Gastroesophageal sphincter (tissue), 2 donors: ENCODE measurements at regions not wholly inside any gene's neighbourhood (a gene's known extent, or its start where the extent isn't known, plus 50 kb on each side); places are given as distances from the start of the nearest gene placed in this dataset.

Experiments
- EP300 ChIP-seq: sonication (generic); formaldehyde crosslinking; IDR thresholded peaks from one replicate; pipeline ENCODE4 v1.6.1; 2017; ENCODE audit warnings: antibody characterized with exemption, mild to moderate bottlenecking
- POLR2A ChIP-seq, 2 donors: fragments of 450-650 bp; IDR thresholded peaks; one replicate each; pipeline ENCODE4 v1.6.1; 2017; ENCODE audit warnings: antibody characterized with exemption in 2 of 2, mild to moderate bottlenecking in 2 of 2, moderate library complexity in 1 of 2
- POLR2AphosphoS5 ChIP-seq: sonication (generic); formaldehyde crosslinking; IDR thresholded peaks from one replicate; pipeline ENCODE4 v1.6.1; 2017; ENCODE audit warnings: antibody characterized with exemption

DNA sequence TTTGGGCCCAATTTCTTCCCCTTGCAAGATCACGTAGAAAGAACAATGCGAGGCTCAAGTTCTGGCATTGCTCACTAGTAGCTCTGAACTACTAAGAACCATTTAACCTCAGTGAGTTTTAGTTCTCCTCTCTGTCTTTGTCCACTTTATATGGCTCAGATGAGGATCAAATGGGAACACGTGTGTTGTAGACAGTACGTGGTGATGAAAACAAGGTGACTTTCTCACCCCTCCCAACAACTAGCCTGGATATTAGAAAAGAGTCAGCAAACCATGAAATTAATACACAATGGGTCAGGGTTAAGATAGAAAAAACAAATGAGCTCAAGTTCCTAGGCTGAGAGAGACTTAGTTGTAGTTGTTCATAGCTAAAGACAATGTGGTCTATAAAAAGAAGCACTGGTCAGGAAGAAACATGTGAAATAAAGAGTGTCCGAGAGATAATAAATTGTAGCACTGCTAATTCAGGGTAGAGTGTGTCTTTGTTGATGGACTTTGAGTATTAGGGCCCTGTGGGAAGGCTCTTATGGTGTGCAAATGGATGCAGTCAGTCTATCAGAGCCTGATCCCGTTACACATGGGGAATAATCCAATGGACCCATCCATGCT is 417.0 kb downstream of the HAPSTR1 start:
- TF ChIP-seq POLR2AphosphoS5 (no peak), EP300 (no peak), POLR2A (IDR thresholded peaks at IDR 0.05) (no peak)
